ENCODE measurements at regions not wholly inside any gene's neighbourhood (a gene's known extent, or its start where the extent isn't known, plus 50 kb on each side); places are given as distances from the start of the nearest gene placed in this dataset.

- no peak overlapping the region for H3K4me2 ChIP-seq (ENCODE audit: extremely low read depth, insufficient read depth, low read length)
- H3K4me1 ChIP-seq (ENCODE audit: control insufficient read depth, extremely low read depth, insufficient read depth, low read length) = no peaks in the 10 kb centered on the region
- no peak for TF ChIP-seq CTCF (conservative IDR thresholded peaks at IDR 0.05 in 1 of 2, IDR thresholded peaks at IDR 0.05 in 1 of 2; ENCODE audit: low read depth in 1 of 2, low read length in 2 of 2)
- no peak for TF ChIP-seq EZH2 (IDR thresholded peaks at IDR 0.05; ENCODE audit: low read length, missing control alignments)
- no peaks in the 10 kb centered on the region for H3K9me3 ChIP-seq (ENCODE audit: control insufficient read depth, insufficient read depth, low read depth, low read length)
- no peak overlapping the region for H3K27ac ChIP-seq (ENCODE audit: insufficient read depth, low read length)
- H3K79me2 ChIP-seq (ENCODE audit: control insufficient read depth, insufficient read depth, low read length) = no peaks in the 10 kb centered on the region
- H3K4me3 ChIP-seq (replicated peaks in 1 of 4; ENCODE audit: control extremely low read depth in 1 of 4, insufficient read depth in 1 of 4, low read depth in 3 of 4, low read length in 4 of 4) = no peak overlapping the region
- H4K20me1 ChIP-seq (ENCODE audit: control insufficient read depth, extremely low read depth, insufficient read depth, low read length) = no peaks in the 10 kb centered on the region
- DNase-seq (ENCODE audit: low read depth in 2 of 2) = no peak
- H3K27me3 ChIP-seq (ENCODE audit: control insufficient read depth, insufficient read depth, low read length) = no peaks in the 10 kb centered on the region
- no peaks in the 10 kb centered on the region for H3K36me3 ChIP-seq (ENCODE audit: control insufficient read depth, insufficient read depth, low read length)
- no peak overlapping the region for H3K9ac ChIP-seq (ENCODE audit: insufficient read depth, low read length)
- H2AFZ ChIP-seq (ENCODE audit: low read length) = no peak overlapping the region
Observed at GRCh38 chr3:167067787-167068161, 312.3 kb downstream of the ZBBX start.

- Histone ChIP-seq H3K9me3 (ENCODE audit: control insufficient read depth, insufficient read depth, low read depth, low read length) (no peaks in the 10 kb centered on the region), H3K27ac (ENCODE audit: insufficient read depth, low read length) (no peak overlapping the region), H3K4me2 (ENCODE audit: extremely low read depth, insufficient read depth, low read length) (no peak overlapping the region), H4K20me1 (ENCODE audit: control insufficient read depth, extremely low read depth, insufficient read depth, low read length) (no peaks in the 10 kb centered on the region), H3K27me3 (ENCODE audit: control insufficient read depth, insufficient read depth, low read length) (no peaks in the 10 kb centered on the region), H3K4me1 (ENCODE audit: control insufficient read depth, extremely low read depth, insufficient read depth, low read length) (no peaks in the 10 kb centered on the region), H3K36me3 (ENCODE audit: control insufficient read depth, insufficient read depth, low read length) (no peaks in the 10 kb centered on the region), H3K79me2 (ENCODE audit: control insufficient read depth, insufficient read depth, low read length) (no peaks in the 10 kb centered on the region), H3K4me3 (replicated peaks in 1 of 4; ENCODE audit: control extremely low read depth in 1 of 4, insufficient read depth in 1 of 4, low read depth in 3 of 4, low read length in 4 of 4) (no peak overlapping the region), H2AFZ (ENCODE audit: low read length) (no peak overlapping the region), H3K9ac (ENCODE audit: insufficient read depth, low read length) (no peak overlapping the region)
- no peak for DNase-seq (ENCODE audit: low read depth in 2 of 2)
- TF ChIP-seq CTCF (conservative IDR thresholded peaks at IDR 0.05 in 1 of 2, IDR thresholded peaks at IDR 0.05 in 1 of 2; ENCODE audit: low read depth in 1 of 2, low read length in 2 of 2) = no peak
- TF ChIP-seq EZH2 (IDR thresholded peaks at IDR 0.05; ENCODE audit: low read length, missing control alignments) = no peak
Observed at GRCh38 chr3:167066977-167067786, 312.9 kb downstream of the ZBBX start.

GRCh38 chr3:167057581-167057980 is 322.5 kb downstream of the ZBBX start:
- no peak overlapping the region for H3K4me2 ChIP-seq (ENCODE audit: extremely low read depth, insufficient read depth, low read length)
- no peak overlapping the region for H3K4me3 ChIP-seq (replicated peaks in 1 of 4; ENCODE audit: control extremely low read depth in 1 of 4, insufficient read depth in 1 of 4, low read depth in 3 of 4, low read length in 4 of 4)
- H3K9ac ChIP-seq (ENCODE audit: insufficient read depth, low read length) = no peak overlapping the region
- no peak for DNase-seq (ENCODE audit: low read depth in 2 of 2)
- TF ChIP-seq EZH2 (IDR thresholded peaks at IDR 0.05; ENCODE audit: low read length, missing control alignments) (no peak), CTCF (conservative IDR thresholded peaks at IDR 0.05 in 1 of 2, IDR thresholded peaks at IDR 0.05 in 1 of 2; ENCODE audit: low read depth in 1 of 2, low read length in 2 of 2) (no peak)
- no peaks in the 10 kb centered on the region for H3K79me2 ChIP-seq (ENCODE audit: control insufficient read depth, insufficient read depth, low read length)
- H4K20me1 ChIP-seq (ENCODE audit: control insufficient read depth, extremely low read depth, insufficient read depth, low read length) = no peaks in the 10 kb centered on the region
- H3K4me1 ChIP-seq (ENCODE audit: control insufficient read depth, extremely low read depth, insufficient read depth, low read length) = no peaks in the 10 kb centered on the region
- H3K9me3 ChIP-seq (ENCODE audit: control insufficient read depth, insufficient read depth, low read depth, low read length) = no peaks in the 10 kb centered on the region
- no peaks in the 10 kb centered on the region for H3K36me3 ChIP-seq (ENCODE audit: control insufficient read depth, insufficient read depth, low read length)
- no peak overlapping the region for H2AFZ ChIP-seq (ENCODE audit: low read length)
- no peak overlapping the region for H3K27ac ChIP-seq (ENCODE audit: insufficient read depth, low read length)
- H3K27me3 ChIP-seq (ENCODE audit: control insufficient read depth, insufficient read depth, low read length) = no peaks in the 10 kb centered on the region
